ENCODE measurements at regions not wholly inside any gene's neighbourhood (a gene's known extent, or its start where the extent isn't known, plus 50 kb on each side); places are given as distances from the start of the nearest gene placed in this dataset.

DNA sequence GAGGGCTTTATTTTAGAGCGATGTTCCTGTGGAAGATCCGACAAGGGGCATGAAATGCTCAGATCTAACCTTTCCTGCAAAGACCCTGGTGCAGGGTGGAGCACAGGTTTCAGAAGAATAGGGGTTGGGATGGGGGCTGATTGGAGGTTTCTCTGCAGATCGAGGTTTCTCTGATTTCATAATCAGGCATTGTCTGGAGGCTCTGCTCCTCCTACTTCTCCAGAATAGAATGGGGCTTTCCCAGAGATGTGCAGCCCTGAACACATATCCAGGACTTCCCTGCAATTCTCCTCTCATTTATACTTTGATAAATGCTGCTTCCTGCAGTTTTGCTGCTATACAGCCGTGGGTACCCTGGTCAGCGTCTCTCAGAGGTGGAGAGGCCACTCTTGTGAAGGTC, 397.6 kb upstream of the BOD1L1 start:
- Histone ChIP-seq H3K36me3 (ENCODE audit: control insufficient read depth in 1 of 2, insufficient read depth in 2 of 2, low read length in 2 of 2) (no peaks in the 10 kb centered on the region), H3K23ac (ENCODE audit: low read length) (no peak overlapping the region), H3K14ac (ENCODE audit: low read length) (no peak overlapping the region), H2AFZ (ENCODE audit: insufficient read depth, low read length, poor library complexity) (no peak overlapping the region), H3K27ac (ENCODE audit: low read depth, low read length) (no peak overlapping the region), H2BK120ac (ENCODE audit: insufficient read depth, low read length, poor library complexity) (no peak overlapping the region), H3K27me3 (ENCODE audit: insufficient read depth, low read length) (no peaks in the 10 kb centered on the region), H3K9ac (ENCODE audit: low read length) (no peak overlapping the region), H4K91ac (ENCODE audit: low read depth, low read length) (no peak overlapping the region), H3K9me3 (ENCODE audit: insufficient read depth, low read depth, low read length) (no peaks in the 10 kb centered on the region), H3K4ac (ENCODE audit: low read depth, low read length) (no peak overlapping the region), H4K8ac (ENCODE audit: low read depth, low read length) (no peak overlapping the region), H2AK5ac (ENCODE audit: low read length) (no peak overlapping the region), H2BK5ac (ENCODE audit: low read depth, low read length, poor library complexity) (no peak overlapping the region), H3K4me3 (ENCODE audit: low read depth, low read length) (no peak overlapping the region), H2BK12ac (ENCODE audit: low read length) (no peak overlapping the region), H3K79me1 (ENCODE audit: low read length) (no peaks in the 10 kb centered on the region), H4K12ac (ENCODE audit: low read depth, low read length) (no peak overlapping the region), H3K18ac (ENCODE audit: low read length) (no peak overlapping the region), H3K79me2 (ENCODE audit: control insufficient read depth, insufficient read depth, low read length, poor library complexity) (no peaks in the 10 kb centered on the region), H3K4me2 (ENCODE audit: low read length) (no peak overlapping the region), H3K4me1 (ENCODE audit: control insufficient read depth in 1 of 2, insufficient read depth in 2 of 2, low read length in 2 of 2) (no peaks in the 10 kb centered on the region)
- DNase-seq, result no peak
- no CpG with 5 or more reads among the region's 5 CpGs for WGBS (ENCODE audit: extremely low coverage, insufficient coverage, insufficient read length)

GRCh38 chr4:14025891-14026290, 398.4 kb upstream of the BOD1L1 start:
- no peaks in the 10 kb centered on the region for H3K27me3 ChIP-seq (ENCODE audit: insufficient read depth, low read length)
- H3K14ac ChIP-seq (ENCODE audit: low read length), result no peak overlapping the region
- WGBS (ENCODE audit: extremely low coverage, insufficient coverage, insufficient read length), result no CpG with 5 or more reads among the region's 5 CpGs
- H2BK5ac ChIP-seq (ENCODE audit: low read depth, low read length, poor library complexity), result no peak overlapping the region
- H4K8ac ChIP-seq (ENCODE audit: low read depth, low read length), result no peak overlapping the region
- no peaks in the 10 kb centered on the region for H3K36me3 ChIP-seq (ENCODE audit: control insufficient read depth in 1 of 2, insufficient read depth in 2 of 2, low read length in 2 of 2)
- H3K23ac ChIP-seq (ENCODE audit: low read length), result no peak overlapping the region
- H3K18ac ChIP-seq (ENCODE audit: low read length), result no peak overlapping the region
- H2BK120ac ChIP-seq (ENCODE audit: insufficient read depth, low read length, poor library complexity), result no peak overlapping the region
- no peak overlapping the region for H3K4ac ChIP-seq (ENCODE audit: low read depth, low read length)
- H3K4me1 ChIP-seq (ENCODE audit: control insufficient read depth in 1 of 2, insufficient read depth in 2 of 2, low read length in 2 of 2), result no peaks in the 10 kb centered on the region
- H3K9ac ChIP-seq (ENCODE audit: low read length), result no peak overlapping the region
- H3K4me2 ChIP-seq (ENCODE audit: low read length), result no peak overlapping the region
- no peak overlapping the region for H2AK5ac ChIP-seq (ENCODE audit: low read length)
- no peak overlapping the region for H2AFZ ChIP-seq (ENCODE audit: insufficient read depth, low read length, poor library complexity)
- no peak overlapping the region for H3K27ac ChIP-seq (ENCODE audit: low read depth, low read length)
- no peak overlapping the region for H2BK12ac ChIP-seq (ENCODE audit: low read length)
- no peak overlapping the region for H4K91ac ChIP-seq (ENCODE audit: low read depth, low read length)
- no peak for DNase-seq
- H3K9me3 ChIP-seq (ENCODE audit: insufficient read depth, low read depth, low read length), result no peaks in the 10 kb centered on the region
- no peak overlapping the region for H4K12ac ChIP-seq (ENCODE audit: low read depth, low read length)
- no peak overlapping the region for H3K4me3 ChIP-seq (ENCODE audit: low read depth, low read length)
- no peaks in the 10 kb centered on the region for H3K79me2 ChIP-seq (ENCODE audit: control insufficient read depth, insufficient read depth, low read length, poor library complexity)
- no peaks in the 10 kb centered on the region for H3K79me1 ChIP-seq (ENCODE audit: low read length)

DNA sequence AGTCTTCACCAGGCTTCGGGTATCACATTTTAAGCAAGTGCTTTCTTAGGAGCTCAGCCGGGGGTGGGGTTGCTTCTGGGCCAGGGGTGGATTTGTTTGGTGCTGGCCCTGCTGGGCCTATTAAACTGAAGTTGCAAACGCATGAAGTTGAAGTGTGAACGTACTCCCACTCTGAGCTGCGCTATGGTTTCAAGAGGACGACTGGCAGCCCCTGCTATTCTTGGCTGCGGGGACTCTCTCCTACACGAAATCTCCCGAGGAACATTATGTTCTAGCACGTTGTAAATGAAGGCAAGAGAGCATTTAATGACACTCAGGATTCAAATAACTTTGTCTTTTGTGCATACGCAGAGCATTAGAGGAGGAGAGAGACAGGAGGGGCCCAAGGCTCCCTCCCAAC, 401.3 kb upstream of the BOD1L1 start:
- Histone ChIP-seq H3K27me3 (ENCODE audit: insufficient read depth, low read length) (no peaks in the 10 kb centered on the region), H3K79me1 (ENCODE audit: low read length) (no peaks in the 10 kb centered on the region), H3K27ac (ENCODE audit: low read depth, low read length) (no peak overlapping the region), H3K4me2 (ENCODE audit: low read length) (no peak overlapping the region), H4K12ac (ENCODE audit: low read depth, low read length) (no peak overlapping the region), H4K8ac (ENCODE audit: low read depth, low read length) (no peak overlapping the region), H3K4me1 (ENCODE audit: control insufficient read depth in 1 of 2, insufficient read depth in 2 of 2, low read length in 2 of 2) (no peaks in the 10 kb centered on the region), H3K18ac (ENCODE audit: low read length) (no peak overlapping the region), H3K23ac (ENCODE audit: low read length) (no peak overlapping the region), H3K79me2 (ENCODE audit: control insufficient read depth, insufficient read depth, low read length, poor library complexity) (no peaks in the 10 kb centered on the region), H3K14ac (ENCODE audit: low read length) (no peak overlapping the region), H3K9me3 (ENCODE audit: insufficient read depth, low read depth, low read length) (no peaks in the 10 kb centered on the region), H2AFZ (ENCODE audit: insufficient read depth, low read length, poor library complexity) (no peak overlapping the region), H2BK120ac (ENCODE audit: insufficient read depth, low read length, poor library complexity) (no peak overlapping the region), H3K4me3 (ENCODE audit: low read depth, low read length) (no peak overlapping the region), H4K91ac (ENCODE audit: low read depth, low read length) (no peak overlapping the region), H3K9ac (ENCODE audit: low read length) (no peak overlapping the region), H2BK12ac (ENCODE audit: low read length) (no peak overlapping the region), H3K4ac (ENCODE audit: low read depth, low read length) (no peak overlapping the region), H2AK5ac (ENCODE audit: low read length) (no peak overlapping the region), H3K36me3 (ENCODE audit: control insufficient read depth in 1 of 2, insufficient read depth in 2 of 2, low read length in 2 of 2) (no peaks in the 10 kb centered on the region), H2BK5ac (ENCODE audit: low read depth, low read length, poor library complexity) (no peak overlapping the region)
- DNase-seq, result no peak
- WGBS (ENCODE audit: extremely low coverage, insufficient coverage, insufficient read length), result no CpG with 5 or more reads among the region's 11 CpGs

- no peak overlapping the region for H3K18ac ChIP-seq (ENCODE audit: low read length)
- no peak overlapping the region for H3K27ac ChIP-seq (ENCODE audit: low read depth, low read length)
- no peak overlapping the region for H3K9ac ChIP-seq (ENCODE audit: low read length)
- no peak overlapping the region for H3K14ac ChIP-seq (ENCODE audit: low read length)
- no peak overlapping the region for H4K91ac ChIP-seq (ENCODE audit: low read depth, low read length)
- H4K12ac ChIP-seq (ENCODE audit: low read depth, low read length), result no peak overlapping the region
- no CpG with 5 or more reads among the region's 2 CpGs for WGBS (ENCODE audit: extremely low coverage, insufficient coverage, insufficient read length)
- H2BK5ac ChIP-seq (ENCODE audit: low read depth, low read length, poor library complexity), result no peak overlapping the region
- no peak overlapping the region for H2AFZ ChIP-seq (ENCODE audit: insufficient read depth, low read length, poor library complexity)
- H4K8ac ChIP-seq (ENCODE audit: low read depth, low read length), result no peak overlapping the region
- no peak overlapping the region for H3K4me3 ChIP-seq (ENCODE audit: low read depth, low read length)
- H3K79me1 ChIP-seq (ENCODE audit: low read length), result no peaks in the 10 kb centered on the region
- H3K79me2 ChIP-seq (ENCODE audit: control insufficient read depth, insufficient read depth, low read length, poor library complexity), result no peaks in the 10 kb centered on the region
- no peak overlapping the region for H2AK5ac ChIP-seq (ENCODE audit: low read length)
- H3K4me2 ChIP-seq (ENCODE audit: low read length), result no peak overlapping the region
- DNase-seq, result no peak
- no peak overlapping the region for H2BK120ac ChIP-seq (ENCODE audit: insufficient read depth, low read length, poor library complexity)
- no peaks in the 10 kb centered on the region for H3K4me1 ChIP-seq (ENCODE audit: control insufficient read depth in 1 of 2, insufficient read depth in 2 of 2, low read length in 2 of 2)
- no peaks in the 10 kb centered on the region for H3K9me3 ChIP-seq (ENCODE audit: insufficient read depth, low read depth, low read length)
- H3K36me3 ChIP-seq (ENCODE audit: control insufficient read depth in 1 of 2, insufficient read depth in 2 of 2, low read length in 2 of 2), result no peaks in the 10 kb centered on the region
- H3K23ac ChIP-seq (ENCODE audit: low read length), result no peak overlapping the region
- no peak overlapping the region for H2BK12ac ChIP-seq (ENCODE audit: low read length)
- no peaks in the 10 kb centered on the region for H3K27me3 ChIP-seq (ENCODE audit: insufficient read depth, low read length)
- H3K4ac ChIP-seq (ENCODE audit: low read depth, low read length), result no peak overlapping the region
Measured at GRCh38 chr4:14035076-14035475, 407.6 kb upstream of the BOD1L1 start.

DNA sequence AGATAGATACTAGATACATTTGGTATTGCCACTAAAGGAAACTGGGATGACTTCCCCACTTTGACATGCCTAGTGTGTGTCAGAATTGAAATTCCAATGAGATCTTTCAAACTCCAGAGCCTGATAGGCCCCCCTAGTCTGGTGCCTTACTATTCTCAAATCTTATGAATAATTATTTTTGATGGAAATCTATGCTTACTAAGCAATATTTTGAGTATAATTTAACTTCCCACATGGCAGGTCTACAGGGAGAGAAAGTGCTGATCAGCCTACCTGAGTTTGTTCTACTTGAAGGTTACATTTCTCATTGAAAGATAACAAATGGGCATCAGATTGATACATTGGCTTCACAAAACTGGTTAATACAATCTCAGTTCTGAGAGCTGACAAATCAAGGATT, 415.7 kb upstream of the BOD1L1 start:
- Histone ChIP-seq H3K23ac (ENCODE audit: low read length) (no peak overlapping the region), H2AK5ac (ENCODE audit: low read length) (no peak overlapping the region), H2AFZ (ENCODE audit: insufficient read depth, low read length, poor library complexity) (no peak overlapping the region), H3K9ac (ENCODE audit: low read length) (no peak overlapping the region), H3K9me3 (ENCODE audit: insufficient read depth, low read depth, low read length) (no peaks in the 10 kb centered on the region), H3K4ac (ENCODE audit: low read depth, low read length) (no peak overlapping the region), H3K18ac (ENCODE audit: low read length) (no peak overlapping the region), H3K4me1 (ENCODE audit: control insufficient read depth in 1 of 2, insufficient read depth in 2 of 2, low read length in 2 of 2) (no peaks in the 10 kb centered on the region), H3K79me1 (ENCODE audit: low read length) (no peaks in the 10 kb centered on the region), H4K91ac (ENCODE audit: low read depth, low read length) (no peak overlapping the region), H3K4me2 (ENCODE audit: low read length) (no peak overlapping the region), H4K12ac (ENCODE audit: low read depth, low read length) (no peak overlapping the region), H3K79me2 (ENCODE audit: control insufficient read depth, insufficient read depth, low read length, poor library complexity) (no peaks in the 10 kb centered on the region), H2BK120ac (ENCODE audit: insufficient read depth, low read length, poor library complexity) (no peak overlapping the region), H3K27ac (ENCODE audit: low read depth, low read length) (no peak overlapping the region), H3K14ac (ENCODE audit: low read length) (no peak overlapping the region), H3K36me3 (ENCODE audit: control insufficient read depth in 1 of 2, insufficient read depth in 2 of 2, low read length in 2 of 2) (no peaks in the 10 kb centered on the region), H4K8ac (ENCODE audit: low read depth, low read length) (no peak overlapping the region), H3K4me3 (ENCODE audit: low read depth, low read length) (no peak overlapping the region), H2BK12ac (ENCODE audit: low read length) (no peak overlapping the region), H2BK5ac (ENCODE audit: low read depth, low read length, poor library complexity) (no peak overlapping the region), H3K27me3 (ENCODE audit: insufficient read depth, low read length) (no peaks in the 10 kb centered on the region)
- DNase-seq, result no peak

Measured in trophoblast cell (in vitro differentiated cells and primary cell).